GM13977 (cell line): ENCODE measurements at regions not wholly inside any gene's neighbourhood (a gene's known extent, or its start where the extent isn't known, plus 50 kb on each side); places are given as distances from the start of the nearest gene placed in this dataset.
"Not testable (repeated sequence)": the region's sequence is repeated elsewhere in the genome, so short reads cannot be mapped to it uniquely, and the experiment has no call there.

ENCODE experiments used
- DNase-seq: peaks from one replicate; pipeline ENCODE4 v3.0.0; 2012; ENCODE audit warnings: low spot score
- CTCF ChIP-seq: IDR thresholded peaks from 2 replicates; pipeline ENCODE4 v1.5.1; 2012; ENCODE audit warnings: mild to moderate bottlenecking, control low read depth; ENCODE audit not compliant: insufficient read depth; ENCODE audit errors: extremely low read depth, missing control alignments
- in situ Hi-C: fragments of 300-500 bp; cut with MboI; formaldehyde crosslinking; loops from one replicate; pipeline ENCODE4 v1.12.0; 2022; ENCODE audit warnings: low sequenced_read_pairs, low pct_unique_long_range_greater_than_20kb, mixed read lengths, inconsistent platforms; ENCODE audit not compliant: unreplicated experiment

DNA sequence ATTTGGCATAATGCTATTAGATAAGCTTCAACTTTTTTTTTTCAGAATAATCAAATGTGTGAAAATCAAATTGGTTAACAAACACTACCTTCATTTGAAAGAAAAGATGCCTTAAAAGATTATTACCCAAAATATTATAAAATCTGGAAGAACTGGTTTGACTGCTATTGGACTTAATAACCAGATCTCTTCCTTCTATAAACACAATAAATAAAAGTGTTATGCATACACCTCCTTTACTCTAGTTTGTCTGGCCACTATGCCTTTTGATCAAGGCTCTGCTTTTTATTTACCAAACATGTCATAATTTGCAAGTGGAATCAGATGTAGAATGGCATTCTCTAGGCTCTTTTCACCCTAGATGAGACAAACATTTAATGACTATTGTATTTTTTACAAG, 897.3 kb upstream of the EPHA5 start:
- TF ChIP-seq CTCF, result no peak
- in situ Hi-C loops, result no loop called here
- DNase-seq, result no peak

GRCh38 chr4:66565801-66566200, 895.5 kb upstream of the EPHA5 start:
- no peak for DNase-seq
- in situ Hi-C loops, result no loop called here

GRCh38 chr4:66564901-66565651, 894.8 kb upstream of the EPHA5 start:
- DNase-seq, result no peak
- in situ Hi-C loops, result no loop called here
- no peak for TF ChIP-seq CTCF

More at GRCh38 chr4:66565801-66566200, 895.5 kb upstream of the EPHA5 start:
- TF ChIP-seq CTCF, result no peak

- no peak for TF ChIP-seq CTCF
- DNase-seq, result no peak
- in situ Hi-C loops, result no loop called here
These were observed 892.1 kb upstream of the EPHA5 start for GRCh38 chr4:66562276-66562806.

- DNase-seq, in situ Hi-C loops: not testable (repeated sequence)
These were observed 891.3 kb upstream of the EPHA5 start for GRCh38 chr4:66561465-66562053.

DNA sequence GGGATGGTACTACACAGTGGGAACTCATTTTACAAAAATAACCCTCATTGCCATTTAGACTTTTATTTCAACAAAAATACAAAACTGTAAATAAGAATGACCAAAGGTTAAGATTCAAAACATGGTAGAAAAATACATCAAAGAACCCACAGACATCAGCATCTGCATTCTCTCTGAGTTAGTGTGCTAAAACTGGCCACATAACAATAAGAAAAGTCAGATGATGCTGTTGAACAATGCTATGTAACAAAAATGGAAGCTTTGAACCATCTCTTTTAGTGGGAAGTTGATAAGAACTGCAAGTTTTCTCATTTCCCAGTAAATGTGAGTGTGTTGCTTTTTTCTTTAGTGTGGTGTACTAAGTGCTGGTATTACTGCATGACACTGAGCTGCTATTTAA, 888.4 kb upstream of the EPHA5 start:
- no peak for DNase-seq
- in situ Hi-C loops, result no loop called here
- TF ChIP-seq CTCF, result no peak

GRCh38 chr4:66556651-66557278, 886.5 kb upstream of the EPHA5 start:
- no peak for TF ChIP-seq CTCF
- DNase-seq, result no peak
- in situ Hi-C loops, result no loop called here
